ENCODE measurements at regions not wholly inside any gene's neighbourhood (a gene's known extent, or its start where the extent isn't known, plus 50 kb on each side); places are given as distances from the start of the nearest gene placed in this dataset.

- H3K9me3 ChIP-seq (ENCODE audit: insufficient read depth in 2 of 2, low read depth in 1 of 2, low read length in 1 of 2): 0 out of 4 replicates have a peak, but pooled peaks cover 0 to 6% of the 10 kb centered on the region in 2 experiments
- peak overlapping the region; percentile 68; the same call in 1 of the 2 replicates for H2BK12ac ChIP-seq (ENCODE audit: low read depth, low read length)
- DNase-seq (ENCODE audit: low read depth in 1 of 2, low spot score in 2 of 2) (no peak), FAIRE-seq (no peak)
- H4K5ac ChIP-seq (ENCODE audit: insufficient read length, low read depth, low read length): no peak overlapping the region
- H4K91ac ChIP-seq (replicated peaks; ENCODE audit: insufficient read length, low read length): no peak overlapping the region
- no peak overlapping the region for H3K4me2 ChIP-seq (ENCODE audit: insufficient read depth in 1 of 2, low read depth in 2 of 2, low read length in 2 of 2)
- 0 out of 2 replicates have a peak overlapping the region, but pooled peaks have one; percentile 48 for H2BK20ac ChIP-seq (ENCODE audit: low read length)
- 85% methylated on average over 18 of the region's 18 CpGs; no CpG with 5 or more reads in 1 of the 2 experiments for WGBS, 2 experiments (ENCODE audit: extremely low coverage in 1 of 2, insufficient coverage in 1 of 2, insufficient read length in 1 of 2, insufficient replicate concordance in 2 of 2, low coverage in 1 of 2, low lambda C conversion rate in 2 of 2, missing lambda C conversion rate in 1 of 2)
- no peak overlapping the region for H3K56ac ChIP-seq (replicated peaks; ENCODE audit: insufficient read length, low read depth, low read length)
- H3K27me3 ChIP-seq (replicated peaks in 1 of 4; ENCODE audit: control insufficient read depth in 3 of 4, extremely low read depth in 1 of 4, insufficient read depth in 3 of 4, low read length in 3 of 4): no peaks in the 10 kb centered on the region; a peak in 1 of 7 replicates
- no peak overlapping the region for H3K27ac ChIP-seq (ENCODE audit: low read depth, low read length)
- no peaks in the 10 kb centered on the region for H3K79me1 ChIP-seq (ENCODE audit: low read depth, low read length)
- no peaks in the 10 kb centered on the region for H3K36me3 ChIP-seq (ENCODE audit: control insufficient read depth in 2 of 4, insufficient read depth in 4 of 4, low read length in 3 of 4)
- H3K14ac ChIP-seq (ENCODE audit: insufficient read length): no peak overlapping the region
- peaks cover 0 to 3% of the 10 kb centered on the region in 2 experiments for H4K20me1 ChIP-seq (replicated peaks in 1 of 2; ENCODE audit: control insufficient read depth in 1 of 2, insufficient read depth in 2 of 2, low read length in 2 of 2)
- no peak overlapping the region for H2BK15ac ChIP-seq (ENCODE audit: low read length)
- no peak overlapping the region for H3K23ac ChIP-seq (ENCODE audit: insufficient read length)
- CTCF ChIA-PET (ENCODE audit: partially characterized antibody): interaction anchor here (0.6 to 1.7 kb wide), 6 partner anchors 15 to 267 kb away, joined by 3 to 4 read pairs (median 4); no protein-coding TSS in a partner anchor
- no peaks in the 10 kb centered on the region for H3K79me2 ChIP-seq (ENCODE audit: control insufficient read depth in 1 of 2, insufficient read depth in 2 of 2, low read length in 2 of 2)
- H3K4ac ChIP-seq (replicated peaks; ENCODE audit: insufficient read length, low read depth, low read length): no peak overlapping the region
- TF ChIP-seq CEBPB (IDR thresholded peaks at IDR 0.05; ENCODE audit: low read depth, low read length) (no peak), SRF (IDR thresholded peaks at IDR 0.05; ENCODE audit: low read depth, low read length) (no peak), TEAD4 (IDR thresholded peaks at IDR 0.05; ENCODE audit: low read depth, low read length) (no peak), ATF3 (IDR thresholded peaks at IDR 0.05; ENCODE audit: insufficient read depth, low read depth, low read length) (no peak), SIRT6 (IDR thresholded peaks at IDR 0.05; ENCODE audit: low read length) (no peak), KDM1A (IDR thresholded peaks at IDR 0.05; ENCODE audit: borderline replicate concordance, low read length) (no peak), KDM4A (IDR thresholded peaks at IDR 0.05; ENCODE audit: low read depth, low read length, severe bottlenecking) (no peak), ZNF274 (IDR thresholded peaks at IDR 0.05; ENCODE audit: borderline replicate concordance, extremely low read depth, low read length) (no peak), TAF7 (optimal IDR thresholded peaks at IDR 0.05; ENCODE audit: borderline replicate concordance, low read depth, low read length) (no peak)
- H3K18ac ChIP-seq (ENCODE audit: extremely low read depth, low read length): no peak overlapping the region
- H2AK5ac ChIP-seq (ENCODE audit: low read depth, low read length): peak overlapping the region; percentile 86; the same call in 1 of the 2 replicates
- POLR2A ChIA-PET (ENCODE audit: partially characterized antibody): interaction anchor here (0.6 to 8.3 kb wide), 7 partner anchors 9 to 282 kb away, joined by 3 to 65 read pairs (median 3); no protein-coding TSS in a partner anchor
- no peak overlapping the region for H2BK120ac ChIP-seq (replicated peaks; ENCODE audit: low read depth, low read length)
- H2AFZ ChIP-seq (ENCODE audit: low read length): no peak overlapping the region
- H3K4me3 ChIP-seq (ENCODE audit: extremely low read depth in 1 of 4, insufficient read depth in 2 of 4, low read depth in 3 of 4, low read length in 4 of 4): no peak overlapping the region
- peak overlapping the region; percentile 28; the same call in 1 of the 2 replicates for H4K8ac ChIP-seq (ENCODE audit: extremely low read depth, insufficient read depth, low read length)
- H3K4me1 ChIP-seq (replicated peaks in 1 of 4; ENCODE audit: control insufficient read depth in 3 of 4, insufficient read depth in 4 of 4, low read length in 3 of 4): peaks cover 0 to 16% (median 8%) of the 10 kb centered on the region in 4 experiments; a peak in 4 of 7 replicates
- no peak overlapping the region for H2BK5ac ChIP-seq (ENCODE audit: low read depth, low read length)
- H3K9ac ChIP-seq (replicated peaks in 1 of 4; ENCODE audit: extremely low read depth in 1 of 4, low read depth in 3 of 4, low read length in 3 of 4): no peak overlapping the region
- peaks cover 4% of the 10 kb centered on the region for H3K23me2 ChIP-seq (ENCODE audit: low read depth, low read length)
These were observed 179.1 kb upstream of the IER5L start for GRCh38 chr9:129356871-129357772.
